ENCODE measurements at regions not wholly inside any gene's neighbourhood (a gene's known extent, or its start where the extent isn't known, plus 50 kb on each side); places are given as distances from the start of the nearest gene placed in this dataset.

GRCh38 chr21:29396951-29397455, 98.3 kb downstream of the BACH1 start:
- Histone ChIP-seq H3K27me3 (no peaks in the 10 kb centered on the region), H3K9me3 (no peaks in the 10 kb centered on the region), H3K4me1 (no peaks in the 10 kb centered on the region), H3K4me3 (ENCODE audit: low read depth, low read length) (no peak overlapping the region), H3K36me3 (no peaks in the 10 kb centered on the region)
- no peak for DNase-seq
- no peak for TF ChIP-seq CTCF (IDR thresholded peaks at IDR 0.05; ENCODE audit: low read depth, low read length)

GRCh38 chr21:29403301-29403700, 104.6 kb downstream of the BACH1 start:
- no peaks in the 10 kb centered on the region for H3K36me3 ChIP-seq
- TF ChIP-seq CTCF (IDR thresholded peaks at IDR 0.05; ENCODE audit: low read depth, low read length): no peak
- no peak overlapping the region for H3K4me3 ChIP-seq (ENCODE audit: low read depth, low read length)
- H3K27me3 ChIP-seq: no peaks in the 10 kb centered on the region
- H3K9me3 ChIP-seq: no peaks in the 10 kb centered on the region
- no peak for DNase-seq
- H3K4me1 ChIP-seq: no peaks in the 10 kb centered on the region

- Histone ChIP-seq H3K9me3 (no peaks in the 10 kb centered on the region), H3K4me3 (ENCODE audit: low read depth, low read length) (no peak overlapping the region), H3K4me1 (no peaks in the 10 kb centered on the region), H3K36me3 (no peaks in the 10 kb centered on the region), H3K27me3 (no peaks in the 10 kb centered on the region)
- DNase-seq: no peak
- TF ChIP-seq CTCF (IDR thresholded peaks at IDR 0.05; ENCODE audit: low read depth, low read length): no peak
Observed at GRCh38 chr21:29403922-29404538, 105.3 kb downstream of the BACH1 start.

- no peaks in the 10 kb centered on the region for H3K9me3 ChIP-seq
- no peaks in the 10 kb centered on the region for H3K4me1 ChIP-seq
- H3K36me3 ChIP-seq: no peaks in the 10 kb centered on the region
- H3K27me3 ChIP-seq: no peaks in the 10 kb centered on the region
- no peak overlapping the region for H3K4me3 ChIP-seq (ENCODE audit: low read depth, low read length)
- DNase-seq: no peak
- TF ChIP-seq CTCF (IDR thresholded peaks at IDR 0.05; ENCODE audit: low read depth, low read length): no peak
Observed at GRCh38 chr21:29405503-29406122, 106.9 kb downstream of the BACH1 start.

- Histone ChIP-seq H3K36me3 (no peaks in the 10 kb centered on the region), H3K4me3 (ENCODE audit: low read depth, low read length) (no peak overlapping the region), H3K4me1 (no peaks in the 10 kb centered on the region), H3K9me3 (no peaks in the 10 kb centered on the region), H3K27me3 (no peaks in the 10 kb centered on the region)
- DNase-seq: no peak
- TF ChIP-seq CTCF (IDR thresholded peaks at IDR 0.05; ENCODE audit: low read depth, low read length): no peak
Observed at GRCh38 chr21:29406385-29406784, 107.7 kb downstream of the BACH1 start.

GRCh38 chr21:29407571-29407970, 108.8 kb downstream of the BACH1 start:
- H3K4me1 ChIP-seq: no peaks in the 10 kb centered on the region
- TF ChIP-seq CTCF (IDR thresholded peaks at IDR 0.05; ENCODE audit: low read depth, low read length): no peak
- H3K36me3 ChIP-seq: no peaks in the 10 kb centered on the region
- H3K4me3 ChIP-seq (ENCODE audit: low read depth, low read length): no peak overlapping the region
- no peaks in the 10 kb centered on the region for H3K27me3 ChIP-seq
- no peak for DNase-seq
- H3K9me3 ChIP-seq: no peaks in the 10 kb centered on the region
